H1 (cell line): ENCODE measurements at regions not wholly inside any gene's neighbourhood (a gene's known extent, or its start where the extent isn't known, plus 50 kb on each side); places are given as distances from the start of the nearest gene placed in this dataset.

Experiments
- CTCF ChIP-seq, 3 experiments: IDR thresholded peaks; 1 replicate in 2 of 3; 2 replicates in 1 of 3; pipeline versions ENCODE4 v1.5.1 to v1.6.1; 2011; ENCODE audit warnings: low read length in 3 of 3, mild to moderate bottlenecking in 3 of 3, inconsistent platforms in 2 of 3, low read depth in 1 of 3, moderate library complexity in 1 of 3; ENCODE audit not compliant: insufficient read depth in 1 of 3; ENCODE audit errors: control extremely low read depth in 1 of 3
- EZH2 ChIP-seq: fragments of 200-600 bp; sonication (generic); IDR thresholded peaks from 2 replicates; pipeline ENCODE4 v1.7.1; 2012; ENCODE audit warnings: low read depth, mild to moderate bottlenecking, moderate library complexity, low read length, inconsistent platforms; ENCODE audit not compliant: severe bottlenecking
- HDAC6 ChIP-seq: IDR thresholded peaks from one replicate; pipeline ENCODE4 v1.7.1; 2012; ENCODE audit warnings: low read depth, mild to moderate bottlenecking, inconsistent platforms, low read length, moderate library complexity
- JUN ChIP-seq: IDR thresholded peaks from 2 replicates; pipeline ENCODE4 v1.6.1; 2011; ENCODE audit warnings: low read depth, mild to moderate bottlenecking, improper control_type of control experiment, low read length
- RFX5 ChIP-seq: IDR thresholded peaks from 2 replicates; pipeline ENCODE4 v1.6.1; 2011; ENCODE audit warnings: low read depth, low read length, improper control_type of control experiment, borderline replicate concordance
- TAF1 ChIP-seq: IDR thresholded peaks from 2 replicates; pipeline ENCODE4 v1.6.1; 2011; ENCODE audit warnings: mild to moderate bottlenecking, low read depth, low read length

- TF ChIP-seq CTCF (IDR thresholded peaks at IDR 0.05; ENCODE audit: control extremely low read depth in 1 of 3, insufficient read depth in 1 of 3, low read depth in 1 of 3, low read length in 3 of 3) (no peak), RFX5 (no peak), HDAC6 (no peak), TAF1 (no peak), EZH2 (no peak), JUN (no peak)
Measured at GRCh38 chr18:25648716-25649260, 296.8 kb upstream of the ZNF521 start.
